ENCODE measurements at regions not wholly inside any gene's neighbourhood (a gene's known extent, or its start where the extent isn't known, plus 50 kb on each side); places are given as distances from the start of the nearest gene placed in this dataset.
"Not testable (repeated sequence)": the region's sequence is repeated elsewhere in the genome, so short reads cannot be mapped to it uniquely, and the experiment has no call there.

GRCh38 chr6:159626506-159626905 is 66.5 kb downstream of the SOD2 start:
- not testable (repeated sequence) for TF ChIP-seq EP300, POLR2A (IDR thresholded peaks at IDR 0.05)
- TF ChIP-seq, protein P1, sequence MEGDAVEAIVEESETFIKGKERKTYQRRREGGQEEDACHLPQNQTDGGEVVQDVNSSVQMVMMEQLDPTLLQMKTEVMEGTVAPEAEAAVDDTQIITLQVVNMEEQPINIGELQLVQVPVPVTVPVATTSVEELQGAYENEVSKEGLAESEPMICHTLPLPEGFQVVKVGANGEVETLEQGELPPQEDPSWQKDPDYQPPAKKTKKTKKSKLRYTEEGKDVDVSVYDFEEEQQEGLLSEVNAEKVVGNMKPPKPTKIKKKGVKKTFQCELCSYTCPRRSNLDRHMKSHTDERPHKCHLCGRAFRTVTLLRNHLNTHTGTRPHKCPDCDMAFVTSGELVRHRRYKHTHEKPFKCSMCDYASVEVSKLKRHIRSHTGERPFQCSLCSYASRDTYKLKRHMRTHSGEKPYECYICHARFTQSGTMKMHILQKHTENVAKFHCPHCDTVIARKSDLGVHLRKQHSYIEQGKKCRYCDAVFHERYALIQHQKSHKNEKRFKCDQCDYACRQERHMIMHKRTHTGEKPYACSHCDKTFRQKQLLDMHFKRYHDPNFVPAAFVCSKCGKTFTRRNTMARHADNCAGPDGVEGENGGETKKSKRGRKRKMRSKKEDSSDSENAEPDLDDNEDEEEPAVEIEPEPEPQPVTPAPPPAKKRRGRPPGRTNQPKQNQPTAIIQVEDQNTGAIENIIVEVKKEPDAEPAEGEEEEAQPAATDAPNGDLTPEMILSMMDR (IDR thresholded peaks at IDR 0.05) = not testable (repeated sequence)

All from tibial nerve (tissue), 4 donors.